HepG2 (cell line): ENCODE measurements at regions not wholly inside any gene's neighbourhood (a gene's known extent, or its start where the extent isn't known, plus 50 kb on each side); places are given as distances from the start of the nearest gene placed in this dataset.
A peak's percentile ranks its signal among the peaks of the same experiment; 100 is the strongest.

ENCODE experiments used
- AKAP8 ChIP-seq: sonication (generic); formaldehyde crosslinking; IDR thresholded peaks from 2 replicates; pipeline ENCODE4 v1.5.1; 2020; ENCODE audit warnings: mild to moderate bottlenecking, missing genetic modification reagents
- ATF1 ChIP-seq: IDR thresholded peaks from 2 replicates; pipeline ENCODE4 v1.6.1; 2016; ENCODE audit warnings: mild to moderate bottlenecking, control low read depth
- EEA1 ChIP-seq: sonication (generic); formaldehyde crosslinking; IDR thresholded peaks from 2 replicates; pipeline ENCODE4 v1.5.1; 2020; ENCODE audit warnings: mild to moderate bottlenecking, missing genetic modification reagents, borderline replicate concordance
- ETV6 ChIP-seq: sonication (generic); formaldehyde crosslinking; conservative IDR thresholded peaks from 2 replicates; pipeline ENCODE4 v1.4.0; 2020; ENCODE audit warnings: missing genetic modification reagents
- FOSL2 ChIP-seq: sonication (generic); formaldehyde crosslinking; IDR thresholded peaks from 2 replicates; pipeline ENCODE4 v1.4.0; 2020; ENCODE audit warnings: missing genetic modification reagents
- FOXA3 ChIP-seq: IDR thresholded peaks from 2 replicates; pipeline ENCODE4 v1.6.1; 2016; ENCODE audit warnings: missing genetic modification reagents, missing compliant biosample characterization
- GTF3A ChIP-seq: sonication (generic); formaldehyde crosslinking; conservative IDR thresholded peaks from 2 replicates; pipeline ENCODE4 v1.4.0; 2020; ENCODE audit warnings: mild to moderate bottlenecking, missing genetic modification reagents
- HMG20A ChIP-seq: IDR thresholded peaks from 2 replicates; pipeline ENCODE4 v1.6.1; 2016; ENCODE audit warnings: borderline replicate concordance
- HNF4A ChIP-seq: sonication (generic); formaldehyde crosslinking; IDR thresholded peaks from 2 replicates; pipeline ENCODE4 v1.4.0; 2020; ENCODE audit warnings: missing genetic modification reagents
- HOXA7 ChIP-seq: sonication (generic); formaldehyde crosslinking; IDR thresholded peaks from 2 replicates; pipeline ENCODE4 v1.8.1; 2022; ENCODE audit warnings: mild to moderate bottlenecking, missing genetic modification reagents, moderate library complexity
- MATR3 ChIP-seq: sonication (generic); formaldehyde crosslinking; IDR thresholded peaks from 2 replicates; pipeline ENCODE4 v1.4.0; 2020; ENCODE audit warnings: missing genetic modification reagents
- MEF2D ChIP-seq: sonication (generic); formaldehyde crosslinking; IDR thresholded peaks from 2 replicates; pipeline ENCODE4 v1.5.1; 2020; ENCODE audit warnings: mild to moderate bottlenecking, missing genetic modification reagents
- NFE2L2 ChIP-seq: fragments of 150-350 bp; IDR thresholded peaks from 2 replicates; pipeline ENCODE4 v1.6.1; 2014; ENCODE audit warnings: low read length
- NPAS2 ChIP-seq: sonication (generic); formaldehyde crosslinking; IDR thresholded peaks from 2 replicates; pipeline ENCODE4 v1.8.0; 2022; ENCODE audit warnings: mild to moderate bottlenecking, missing genetic modification reagents, borderline replicate concordance
- NR2F1 ChIP-seq, 2 experiments: fragments of 450-650 bp in 1 of 2; formaldehyde crosslinking in 1 of 2; IDR thresholded peaks; 2 replicates each; pipeline versions ENCODE4 v1.5.0 to v1.6.1; 2016 to 2020; ENCODE audit warnings: mild to moderate bottlenecking in 1 of 2, missing compliant biosample characterization in 1 of 2, missing genetic modification reagents in 1 of 2, moderate library complexity in 1 of 2
- PPARG ChIP-seq: conservative IDR thresholded peaks from 2 replicates; pipeline ENCODE4 v1.6.1; 2016; ENCODE audit warnings: missing biosample characterization, missing genetic modification reagents
- PRPF4 ChIP-seq: fragments of 200-400 bp; formaldehyde crosslinking; IDR thresholded peaks from 2 replicates; pipeline ENCODE4 v1.6.1; 2016; ENCODE audit warnings: low read length, low read depth; ENCODE audit not compliant: poor library complexity, severe bottlenecking
- RFX5 ChIP-seq: IDR thresholded peaks from 2 replicates; pipeline ENCODE4 v1.6.1; 2011; ENCODE audit warnings: low read depth, low read length, improper control_type of control experiment
- TGIF2 ChIP-seq: IDR thresholded peaks from 2 replicates; pipeline ENCODE4 v1.6.1; 2016; ENCODE audit warnings: control low read depth, missing compliant biosample characterization
- ZFP90 ChIP-seq: sonication (generic); formaldehyde crosslinking; IDR thresholded peaks from 2 replicates; pipeline ENCODE4 v1.8.0; 2022; ENCODE audit warnings: missing genetic modification reagents, mild to moderate bottlenecking, inconsistent platforms, borderline replicate concordance
- ZFX ChIP-seq: sonication (generic); formaldehyde crosslinking; IDR thresholded peaks from 2 replicates; pipeline ENCODE4 v1.4.0; 2020; ENCODE audit warnings: mild to moderate bottlenecking, low read depth, missing genetic modification reagents, moderate library complexity
- ZNF446 ChIP-seq: sonication (generic); formaldehyde crosslinking; IDR thresholded peaks from 2 replicates; pipeline ENCODE4 v1.5.0; 2020; ENCODE audit warnings: mild to moderate bottlenecking, missing genetic modification reagents
- ZNF501 ChIP-seq: sonication (generic); formaldehyde crosslinking; IDR thresholded peaks from 2 replicates; pipeline ENCODE4 v1.5.1; 2020; ENCODE audit warnings: mild to moderate bottlenecking, moderate library complexity, missing genetic modification reagents
- ZSCAN21 ChIP-seq: sonication (generic); formaldehyde crosslinking; IDR thresholded peaks from 2 replicates; pipeline ENCODE4 v1.8.0; 2022; ENCODE audit warnings: mild to moderate bottlenecking, missing genetic modification reagents, moderate library complexity, borderline replicate concordance
- TF ChIP-seq, protein P1 (sequence below): IDR thresholded peaks from 2 replicates; pipeline ENCODE4 v1.6.1; 2016; ENCODE audit warnings: missing biosample characterization, missing genetic modification reagents, low read depth
- TF ChIP-seq, protein P2 (sequence below): sonication (generic); formaldehyde crosslinking; IDR thresholded peaks from 2 replicates; pipeline ENCODE4 v1.8.1; 2023; ENCODE audit warnings: mild to moderate bottlenecking, inconsistent platforms, moderate library complexity, missing genetic modification reagents, borderline replicate concordance

GRCh38 chr15:70195587-70196305, 98.0 kb upstream of the TLE3 start (continued):
- TF ChIP-seq PRPF4 (no peak), NFE2L2 (peak; percentile 72; the same call in 1 of the 2 replicates), HMG20A (CRISPR knock-in tag) (no peak), PPARG (CRISPR knock-in tag) (0 out of 2 replicates have a peak, but pooled peaks have one; percentile 15), ZNF501 (CRISPR knock-in tag) (no peak), ETV6 (CRISPR knock-in tag) (no peak), ZFX (CRISPR knock-in tag) (0 out of 2 replicates have a peak, but pooled peaks have one; percentile 2), MEF2D (peak; percentile 56; the same call in 1 of the 2 replicates), GTF3A (CRISPR knock-in tag) (no peak), TGIF2 (CRISPR knock-in tag) (no peak), NPAS2 (no peak), ZNF446 (CRISPR knock-in tag) (no peak), HNF4A (CRISPR knock-in tag) (peak; percentile 69), ZFP90 (CRISPR knock-in tag) (no peak), EEA1 (CRISPR knock-in tag) (no peak), HOXA7 (CRISPR knock-in tag) (no peak), ZSCAN21 (no peak), AKAP8 (CRISPR knock-in tag) (no peak), FOSL2 (CRISPR knock-in tag) (peak; percentile 76), ATF1 (no peak), RFX5 (no peak), NR2F1 (CRISPR knock-in tag; IDR thresholded peaks at IDR 0.05) (0 out of 4 replicates have a peak, but pooled peaks of 1 of the 2 experiments have one; percentile 23), MATR3 (no peak), FOXA3 (no peak)
- TF ChIP-seq, protein P1, sequence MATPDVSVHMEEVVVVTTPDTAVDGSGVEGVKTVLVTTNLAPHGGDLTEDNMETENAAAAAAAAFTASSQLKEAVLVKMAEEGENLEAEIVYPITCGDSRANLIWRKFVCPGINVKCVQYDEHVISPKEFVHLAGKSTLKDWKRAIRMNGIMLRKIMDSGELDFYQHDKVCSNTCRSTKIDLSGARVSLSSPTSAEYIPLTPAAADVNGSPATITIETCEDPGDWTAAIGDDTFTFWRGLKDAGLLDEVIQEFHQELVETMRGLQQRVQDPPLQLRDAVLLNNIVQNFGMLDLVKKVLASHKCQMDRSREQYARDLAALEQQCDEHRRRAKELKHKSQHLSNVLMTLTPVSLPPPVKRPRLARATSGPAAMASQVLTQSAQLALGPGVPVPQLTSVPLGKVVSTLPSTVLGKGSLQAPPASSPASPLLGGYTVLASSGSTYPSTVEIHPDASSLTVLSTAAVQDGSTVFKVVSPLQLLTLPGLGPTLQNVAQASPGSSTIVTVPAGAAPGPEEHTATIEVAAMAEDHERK (CRISPR knock-in tag): no peak
- TF ChIP-seq, protein P2, sequence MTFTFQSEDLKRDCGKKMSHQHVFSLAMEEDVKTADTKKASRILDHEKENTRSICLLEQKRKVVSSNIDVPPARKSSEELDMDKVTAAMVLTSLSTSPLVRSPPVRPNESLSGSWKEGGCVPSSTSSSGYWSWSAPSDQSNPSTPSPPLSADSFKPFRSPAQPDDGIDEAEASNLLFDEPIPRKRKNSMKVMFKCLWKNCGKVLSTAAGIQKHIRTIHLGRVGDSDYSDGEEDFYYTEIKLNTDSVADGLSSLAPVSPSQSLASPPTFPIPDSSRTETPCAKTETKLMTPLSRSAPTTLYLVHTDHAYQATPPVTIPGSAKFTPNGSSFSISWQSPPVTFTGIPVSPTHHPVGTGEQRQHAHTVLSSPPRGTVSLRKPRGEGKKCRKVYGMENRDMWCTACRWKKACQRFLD: no peak
